ENCODE measurements at regions not wholly inside any gene's neighbourhood (a gene's known extent, or its start where the extent isn't known, plus 50 kb on each side); places are given as distances from the start of the nearest gene placed in this dataset.
"Not testable (repeated sequence)": the region's sequence is repeated elsewhere in the genome, so short reads cannot be mapped to it uniquely, and the experiment has no call there.

DNA sequence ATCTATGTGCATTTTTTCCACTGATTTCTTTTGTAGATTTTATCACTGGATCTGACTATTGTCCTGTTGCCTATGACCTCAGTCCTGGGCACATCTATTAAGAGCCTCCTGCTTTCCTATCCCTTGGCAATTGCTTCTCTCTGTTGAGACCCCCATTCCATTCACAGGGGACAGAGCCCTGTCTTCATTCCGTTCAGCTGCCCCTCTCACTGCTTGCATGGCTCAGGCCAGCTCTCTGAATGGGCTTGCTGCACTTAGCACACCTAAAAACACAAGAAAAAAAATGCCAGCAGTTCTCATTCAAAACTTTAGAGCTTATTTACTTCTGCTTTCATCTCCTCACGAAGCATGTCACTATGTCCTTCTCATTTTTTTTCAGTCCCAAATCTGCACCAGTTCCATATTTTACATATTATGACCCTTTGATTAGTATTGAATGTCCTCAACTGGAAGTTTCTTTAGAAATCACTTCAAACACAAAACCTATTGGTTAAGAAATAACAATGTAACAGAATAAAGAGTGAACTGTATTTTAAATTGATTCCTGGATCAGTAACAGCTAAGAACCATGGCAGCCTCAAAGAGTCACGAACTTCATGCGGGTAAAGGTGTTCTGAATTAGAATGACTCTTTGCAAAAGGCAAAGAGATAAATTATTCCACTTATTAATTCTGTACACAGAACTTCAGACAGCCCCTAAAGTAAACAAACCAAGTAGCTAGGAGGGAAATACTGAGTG is 616.5 kb downstream of the C6orf118 start:
- no peak for DNase-seq

DNA sequence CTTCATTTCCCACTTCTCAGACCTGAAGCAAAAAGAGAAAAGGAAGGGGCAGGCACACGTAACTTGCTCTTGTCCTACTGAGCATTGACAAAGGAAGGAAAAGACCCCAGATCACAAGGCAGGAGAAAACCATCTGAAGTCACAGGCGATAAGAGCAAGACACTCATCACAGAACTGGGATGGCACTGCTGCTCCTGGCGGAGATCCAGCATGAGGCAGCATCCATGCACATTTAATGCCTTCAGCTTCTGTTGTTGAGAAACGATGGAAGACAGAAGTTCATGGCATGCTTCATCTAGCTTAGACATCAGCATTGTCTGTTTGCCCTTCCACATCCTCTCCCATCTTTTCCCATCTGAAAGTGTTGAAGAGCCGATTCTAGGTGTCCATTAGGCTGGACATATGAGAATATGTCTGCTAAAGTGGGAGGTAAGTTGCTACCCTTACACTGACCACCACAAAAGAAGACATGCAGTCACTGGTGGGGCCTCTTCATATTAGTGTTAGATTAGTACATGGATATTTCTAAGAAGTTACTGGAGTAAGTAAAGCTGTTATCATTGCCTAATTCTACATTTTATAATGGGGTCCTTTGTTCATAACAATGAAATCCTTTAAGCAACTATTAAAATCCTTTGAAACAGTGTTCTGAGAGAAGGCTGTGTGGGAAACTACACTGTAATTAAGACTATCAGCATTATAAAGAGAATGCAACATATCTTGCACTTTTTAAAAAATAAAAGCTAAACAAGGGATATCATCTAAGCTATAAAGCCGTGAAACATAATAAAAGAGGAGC is 618.5 kb downstream of the C6orf118 start:
- DNase-seq, result no peak

DNA sequence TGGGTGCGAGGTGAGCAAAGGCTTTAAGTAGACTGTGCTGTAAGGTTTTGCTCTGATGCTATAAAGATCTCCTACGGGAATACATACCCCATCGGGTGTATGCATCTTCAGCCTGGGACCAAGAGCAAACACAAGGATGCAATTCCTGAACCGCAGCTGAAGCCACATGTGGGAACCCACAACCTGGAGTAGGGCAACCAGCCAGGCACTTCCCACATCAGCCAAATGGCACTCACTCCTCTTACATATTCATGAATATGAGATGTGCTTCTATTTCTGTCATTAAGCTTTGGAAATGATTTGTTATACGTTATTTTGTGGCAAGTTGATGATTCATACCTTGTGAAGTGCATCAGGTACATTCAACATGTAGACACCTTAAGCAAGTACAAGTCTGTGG is 619.2 kb downstream of the C6orf118 start:
- no peak for DNase-seq

DNA sequence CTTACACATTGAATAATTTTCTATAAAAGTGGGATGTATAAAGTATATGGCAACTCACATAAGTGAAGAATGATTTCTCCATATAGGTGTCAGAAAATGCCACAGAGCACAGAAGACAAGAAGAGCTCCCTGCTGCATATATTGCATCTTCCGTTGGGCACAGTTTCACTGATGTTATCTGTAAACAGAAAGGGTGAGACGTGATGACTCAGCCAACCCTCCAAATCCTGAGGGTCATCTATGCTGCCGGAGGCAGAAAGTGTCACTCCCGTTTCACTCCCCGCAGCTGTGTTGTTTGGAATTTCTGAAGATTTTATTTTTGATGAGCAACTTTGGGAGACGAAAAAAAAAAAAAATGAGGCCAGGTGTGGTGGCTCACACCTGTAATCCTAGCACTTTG is 644.1 kb downstream of the C6orf118 start:
- no peak for DNase-seq

DNA sequence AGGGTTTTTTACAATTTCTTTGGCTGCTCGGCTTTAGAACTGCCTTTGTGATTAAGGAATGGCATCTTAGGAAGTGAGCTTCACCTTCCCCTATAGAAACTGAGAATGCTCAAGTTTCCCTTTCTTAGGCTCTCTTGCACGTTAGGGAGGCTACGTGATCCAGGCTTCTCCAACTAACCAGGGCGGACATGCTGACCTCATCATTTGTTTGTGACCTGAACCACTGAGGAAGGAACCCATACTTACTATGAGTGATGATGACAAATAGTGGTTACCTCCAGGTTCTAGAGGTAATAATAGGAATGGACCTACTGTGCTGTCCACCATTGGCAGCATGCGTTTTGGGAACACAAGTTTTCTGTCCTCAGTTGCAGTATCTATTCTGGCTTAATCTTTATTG is 645.8 kb downstream of the C6orf118 start:
- DNase-seq, result no peak

DNA sequence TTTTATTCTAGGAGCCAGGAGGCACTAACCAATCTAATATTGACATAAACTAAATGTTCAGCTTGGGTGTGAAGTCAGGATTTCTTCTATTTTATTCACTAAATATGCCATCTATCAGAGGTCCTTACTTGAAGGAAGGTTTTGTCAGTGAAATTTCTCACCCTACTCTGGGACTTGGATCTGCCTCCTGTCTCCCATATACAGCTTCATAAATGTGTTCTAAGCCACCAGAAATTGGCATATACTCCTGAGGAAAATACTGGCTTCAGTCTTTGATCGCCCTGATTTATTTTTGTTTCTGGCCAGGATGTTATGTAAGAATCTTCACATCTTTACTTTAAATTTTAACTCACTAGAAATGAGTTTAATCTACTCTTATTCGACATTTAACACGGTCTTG is 647.7 kb downstream of the C6orf118 start:
- DNase-seq, result no peak

DNA sequence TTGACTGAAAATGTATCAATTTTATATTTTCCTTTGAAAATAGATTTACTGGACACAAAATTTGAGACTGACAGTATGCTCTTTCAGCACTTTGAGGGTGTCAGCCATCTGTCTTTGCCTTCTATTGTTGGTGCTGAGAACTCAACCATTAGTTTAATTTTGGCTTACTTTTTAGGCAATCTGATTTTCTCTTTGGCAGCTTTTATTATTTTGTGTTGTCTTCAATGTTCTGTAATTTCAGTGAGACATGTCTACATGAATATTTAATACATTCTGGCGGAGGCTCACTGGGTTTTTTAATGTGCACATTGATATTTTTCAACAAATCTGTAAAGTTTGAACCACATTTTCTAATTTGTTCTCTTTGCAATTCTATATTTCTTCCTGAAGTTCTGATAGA is 648.6 kb downstream of the C6orf118 start:
- no peak for DNase-seq

DNA sequence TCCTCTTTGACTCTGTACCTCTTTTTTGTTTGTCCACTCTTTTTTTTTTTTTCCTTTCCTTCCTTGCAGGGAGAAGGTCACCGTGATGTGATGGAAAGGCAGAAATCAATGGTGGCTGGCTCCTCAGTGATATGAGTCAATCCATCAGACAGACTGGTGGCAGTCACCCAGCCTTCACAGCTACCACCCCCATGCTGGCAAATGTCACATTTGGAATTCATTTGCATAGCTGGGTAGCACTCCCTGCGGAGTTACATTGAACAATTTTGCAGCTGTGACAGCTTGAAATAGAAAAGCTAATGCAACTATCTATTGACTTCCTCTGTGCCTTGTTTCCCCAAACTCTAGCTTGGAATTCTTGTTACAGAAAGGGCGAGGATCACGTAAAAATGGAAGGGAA is 668.4 kb downstream of the C6orf118 start:
- no peak for DNase-seq

DNA sequence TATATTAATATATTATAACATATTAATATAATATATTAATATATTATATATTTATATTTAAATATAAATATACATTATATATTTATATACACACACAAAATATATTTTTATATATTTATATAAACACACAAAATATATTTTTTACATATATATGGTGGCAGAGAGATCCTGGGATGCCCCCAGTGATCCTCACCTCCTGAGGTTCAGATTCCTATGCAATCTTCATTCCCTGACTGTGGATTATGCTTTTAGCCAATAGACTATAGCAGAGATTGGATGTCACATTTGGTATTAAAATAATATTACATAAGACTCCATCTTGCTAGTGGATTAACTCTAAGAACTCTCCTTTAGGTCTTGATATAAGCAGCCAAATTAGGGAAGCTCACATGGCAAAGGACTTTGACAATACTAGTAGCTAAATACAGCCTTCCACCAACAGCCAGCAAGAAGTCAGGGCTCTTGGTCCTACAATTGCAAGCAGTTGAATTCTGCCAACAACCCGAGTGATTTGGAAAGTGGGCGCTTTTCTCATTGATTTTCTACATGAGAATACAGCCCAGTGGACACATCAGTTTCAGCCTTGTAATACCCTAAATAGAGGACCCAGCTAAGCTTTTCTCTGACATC is 681.0 kb downstream of the C6orf118 start:
- DNase-seq, result no peak

DNA sequence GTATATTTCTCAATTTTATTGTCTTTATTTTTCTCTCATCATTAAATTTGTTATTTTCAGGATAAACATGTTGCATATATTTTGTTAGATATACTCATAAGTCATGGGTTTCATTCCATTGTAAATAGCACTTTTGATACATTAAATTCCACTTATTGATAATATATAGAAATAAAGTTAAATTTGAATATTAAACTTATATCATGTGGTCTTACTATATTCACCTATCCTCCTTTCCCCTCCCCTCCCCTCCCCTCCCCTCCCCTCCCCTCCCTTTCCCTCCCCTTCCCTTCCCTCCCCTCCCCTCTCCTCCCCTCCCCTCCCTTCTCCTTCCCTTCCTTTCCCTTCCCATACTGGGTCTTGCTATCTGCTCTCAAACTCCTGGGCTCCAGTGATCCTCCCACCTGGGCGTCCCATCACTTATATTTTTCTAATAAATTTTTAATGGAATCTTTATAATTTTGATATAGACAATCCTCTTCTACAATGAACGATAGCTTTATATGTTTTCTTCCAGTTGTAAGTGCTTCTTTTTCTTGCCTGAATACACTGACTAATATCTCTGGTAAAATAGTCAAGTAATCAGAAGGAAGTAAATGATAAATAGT is 692.4 kb downstream of the C6orf118 start:
- no peak for DNase-seq

DNA sequence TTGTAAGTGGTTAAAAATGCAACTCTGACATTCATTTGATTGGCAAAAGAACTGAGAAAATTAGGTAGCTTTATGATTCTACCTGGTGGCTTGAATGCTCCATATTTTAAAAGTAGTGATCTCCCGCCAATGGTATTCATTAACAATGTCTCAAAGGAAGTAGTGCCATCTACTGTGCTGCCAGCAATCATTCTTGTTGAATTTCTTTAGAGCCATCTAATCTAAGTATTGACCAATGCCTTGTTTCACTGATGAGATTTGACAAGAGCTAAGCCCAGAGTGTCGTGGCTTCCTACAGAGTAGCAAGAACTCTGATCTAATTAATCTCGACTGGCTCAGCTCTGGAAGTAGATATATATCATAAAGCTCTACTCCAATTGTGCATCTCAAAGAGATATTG is 696.7 kb downstream of the C6orf118 start:
- no peak for DNase-seq

DNA sequence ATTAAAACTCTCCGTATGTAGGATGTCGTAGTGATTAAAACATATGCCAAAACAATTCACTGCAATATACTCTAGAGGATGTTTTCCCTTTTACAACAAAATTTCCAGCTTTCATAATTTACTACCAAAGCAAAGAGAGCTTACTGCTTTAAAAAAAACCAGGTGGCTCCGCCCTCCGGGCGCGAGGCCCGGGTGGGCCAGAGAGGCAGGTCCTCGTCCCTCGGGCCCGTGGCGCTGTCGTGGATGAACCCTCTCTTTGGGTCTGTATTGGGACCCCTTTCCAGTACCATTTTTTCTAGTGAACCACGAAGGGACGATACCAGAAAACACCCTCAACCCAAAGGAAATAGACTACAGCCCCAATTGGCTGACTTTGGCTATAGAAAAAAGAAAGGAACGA is 698.5 kb downstream of the C6orf118 start:
- not testable (repeated sequence) for DNase-seq

DNA sequence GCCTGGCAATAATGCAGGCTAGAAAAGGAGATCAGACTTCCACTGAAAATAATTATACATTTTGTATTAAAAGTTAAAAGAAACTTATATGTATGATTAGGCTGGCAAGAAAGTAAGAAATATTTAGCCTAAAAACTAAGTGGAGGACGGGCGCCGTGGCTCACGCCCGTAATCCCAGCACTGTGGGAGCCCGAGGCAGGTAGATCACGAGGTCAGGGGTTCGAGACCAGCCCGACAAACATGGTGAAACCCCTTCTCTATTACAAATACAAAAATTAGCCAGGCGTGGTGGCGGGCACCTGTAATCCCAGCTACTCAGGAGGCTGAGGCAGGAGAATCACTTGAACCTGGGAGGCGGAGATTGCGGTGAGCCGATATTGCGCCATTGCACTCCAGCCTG is 707.0 kb downstream of the C6orf118 start:
- not testable (repeated sequence) for DNase-seq

DNA sequence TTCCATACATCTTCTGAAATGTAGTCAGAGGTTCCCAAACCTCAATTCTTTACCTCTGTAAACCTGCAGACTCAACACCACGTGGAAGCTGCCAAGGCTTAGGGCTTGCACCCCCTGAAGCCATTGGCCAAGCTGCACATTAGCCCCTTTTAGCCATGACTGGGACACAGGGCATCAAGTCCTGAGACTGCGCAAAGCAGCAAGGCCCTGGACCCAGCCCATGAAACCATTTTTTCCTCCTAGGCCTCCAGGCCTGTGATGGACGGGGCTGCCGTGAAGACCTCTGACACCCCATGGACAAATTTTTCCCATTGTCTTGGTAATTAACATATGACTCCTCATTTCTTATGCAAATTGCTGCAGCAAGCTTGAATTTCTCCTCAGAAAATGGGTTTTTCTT is 727.8 kb downstream of the C6orf118 start:
- DNase-seq, result no peak

DNA sequence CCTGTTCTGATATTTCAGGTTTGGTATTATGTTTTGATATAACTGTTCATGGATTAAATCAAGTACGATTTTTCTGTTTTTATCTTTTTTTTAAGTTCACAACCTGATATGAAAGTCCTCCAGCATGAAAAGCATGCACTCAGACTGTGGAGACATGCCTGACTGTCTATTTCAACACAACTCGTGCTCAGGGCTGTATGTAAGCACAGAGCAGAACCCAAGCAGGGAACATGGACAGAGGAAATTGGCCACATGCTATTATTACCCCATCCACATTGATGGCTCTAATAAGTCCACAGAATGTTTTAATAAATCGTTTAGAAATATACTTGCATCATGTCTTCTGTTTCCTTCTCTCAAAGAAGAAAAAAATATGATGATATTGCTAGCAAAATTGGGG is 730.4 kb downstream of the C6orf118 start:
- no peak for DNase-seq

DNA sequence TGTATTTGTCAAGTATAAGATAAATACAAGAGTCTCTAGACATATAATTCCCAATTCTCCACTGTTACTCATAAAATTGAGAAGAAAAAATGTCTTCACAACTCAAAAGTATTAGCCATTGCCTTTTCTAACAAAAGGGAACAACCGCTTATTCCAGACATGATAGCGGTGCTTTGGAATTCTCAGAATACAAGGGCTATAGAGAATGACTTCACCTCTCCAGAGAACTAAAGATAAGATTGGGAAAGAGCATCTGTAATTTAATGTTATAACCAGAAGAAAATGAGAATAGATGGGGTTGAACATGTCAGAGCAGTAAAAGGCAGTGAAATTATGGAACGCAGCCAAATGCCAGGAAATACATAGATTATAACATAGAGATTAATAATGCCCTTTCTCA is 730.8 kb downstream of the C6orf118 start:
- DNase-seq, result no peak

DNA sequence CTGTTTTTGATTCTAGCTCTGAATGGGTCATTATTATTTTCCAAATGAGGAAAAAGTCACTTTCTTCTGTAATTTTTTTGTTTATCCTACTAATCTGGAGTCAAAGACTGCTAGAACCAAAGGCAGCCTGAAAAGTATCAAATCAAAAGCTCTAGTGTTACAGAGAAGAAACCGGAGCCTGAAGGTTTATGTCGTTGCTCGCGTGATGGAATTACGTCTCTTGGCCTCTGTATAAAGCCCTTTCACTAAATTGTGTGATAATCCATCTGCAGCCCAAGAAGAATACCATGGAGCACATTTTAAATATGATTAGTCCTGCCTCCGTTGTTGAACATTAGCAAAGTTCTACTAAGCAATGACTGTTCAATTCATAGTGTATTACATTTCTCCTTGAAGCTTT is 738.6 kb downstream of the C6orf118 start:
- DNase-seq, result no peak

DNA sequence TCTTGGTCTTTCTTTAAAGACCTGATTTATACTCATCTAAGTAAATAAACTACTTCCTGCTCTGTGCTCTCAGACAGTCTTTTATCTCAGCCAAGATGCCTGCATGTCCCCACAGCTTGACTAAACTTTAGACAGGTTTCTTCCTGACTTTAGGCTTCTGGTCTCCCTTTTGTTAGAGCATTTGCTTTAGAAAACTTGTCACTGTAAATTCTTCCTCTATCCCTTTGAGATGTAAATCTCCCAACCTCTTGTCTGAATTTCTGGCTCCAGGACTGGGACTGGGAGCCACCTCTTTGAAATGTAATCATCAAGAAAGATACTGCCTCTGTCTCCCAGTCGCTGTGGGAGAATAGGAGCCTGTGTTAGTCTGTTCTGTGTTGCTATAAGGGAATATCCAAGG is 739.9 kb downstream of the C6orf118 start:
- no peak for DNase-seq

DNA sequence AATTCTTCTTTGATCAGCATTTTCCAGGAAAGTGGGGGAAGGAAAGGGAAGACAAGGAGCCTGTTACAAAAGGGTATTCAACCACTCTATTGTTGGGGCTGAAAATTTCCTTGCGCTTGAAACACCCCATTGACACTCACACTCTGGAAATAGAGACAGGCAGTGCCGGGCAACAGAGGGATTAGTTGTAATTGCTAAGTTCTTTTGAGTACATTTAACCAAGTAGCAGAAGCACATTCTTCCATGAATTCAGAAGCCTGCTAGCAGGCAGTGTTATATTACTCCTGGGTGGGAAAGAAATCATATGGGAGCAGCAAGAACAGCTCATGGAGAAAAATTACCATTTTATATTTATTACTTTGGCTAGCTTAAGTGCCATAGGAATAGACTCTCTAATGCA is 745.5 kb downstream of the C6orf118 start:
- no peak for DNase-seq

DNA sequence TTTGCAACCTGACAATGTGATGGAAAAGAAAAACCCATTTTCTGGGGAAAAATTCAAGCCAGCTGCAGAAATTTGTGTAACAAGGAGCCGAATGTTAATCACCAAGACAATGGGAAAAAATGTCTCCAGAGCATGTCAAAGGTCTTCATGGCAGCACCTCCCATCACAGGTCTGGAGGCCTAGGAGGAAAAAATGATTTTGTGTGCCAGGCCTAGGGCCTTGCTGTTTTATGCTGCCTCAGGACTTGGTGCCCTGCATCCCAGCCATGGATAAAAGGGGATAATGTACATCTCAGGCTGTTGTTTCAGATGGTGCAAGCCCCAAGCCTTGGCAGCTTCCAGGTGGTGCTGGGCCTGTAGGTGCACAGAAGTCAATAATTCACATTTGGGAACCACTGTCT is 747.7 kb downstream of the C6orf118 start:
- no peak for DNase-seq

DNA sequence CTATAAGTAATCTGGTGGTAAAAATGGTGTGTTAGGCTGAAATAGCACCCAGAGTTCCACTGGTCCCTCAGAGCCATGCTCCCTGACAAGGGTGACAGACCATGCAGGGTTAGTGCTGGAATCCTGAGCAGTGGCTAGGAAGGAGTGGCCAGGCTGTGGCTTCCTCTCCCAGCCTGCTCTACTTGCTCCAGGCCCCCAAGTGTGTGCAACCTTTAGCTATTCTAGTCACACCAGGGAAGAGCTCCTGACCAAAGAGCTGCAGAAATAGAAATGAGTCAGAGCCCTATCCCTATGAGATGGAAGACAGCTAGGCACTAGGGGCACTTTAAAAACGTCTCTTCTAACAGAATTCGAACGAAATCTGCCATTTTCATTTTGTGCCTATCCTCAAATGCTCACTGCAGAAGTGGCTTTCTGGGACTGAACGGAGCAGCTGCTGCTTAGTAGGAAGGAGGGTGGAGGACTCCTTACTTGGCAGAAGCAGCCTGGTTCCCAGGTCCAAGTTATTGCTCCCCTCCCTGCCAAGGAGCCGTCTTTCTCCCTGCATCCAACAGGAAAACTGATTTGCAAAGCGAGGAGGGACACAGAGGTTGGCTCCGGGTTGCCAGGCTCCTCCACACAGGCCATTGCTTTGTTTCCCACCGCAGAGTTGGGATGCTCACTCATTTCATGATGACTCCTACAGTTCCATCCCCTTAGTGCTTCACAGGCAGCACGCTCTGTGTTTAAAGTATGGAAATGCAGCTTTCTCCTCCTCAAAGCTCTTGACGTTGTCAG is 754.5 kb downstream of the C6orf118 start:
- DNase-seq, result no peak

DNA sequence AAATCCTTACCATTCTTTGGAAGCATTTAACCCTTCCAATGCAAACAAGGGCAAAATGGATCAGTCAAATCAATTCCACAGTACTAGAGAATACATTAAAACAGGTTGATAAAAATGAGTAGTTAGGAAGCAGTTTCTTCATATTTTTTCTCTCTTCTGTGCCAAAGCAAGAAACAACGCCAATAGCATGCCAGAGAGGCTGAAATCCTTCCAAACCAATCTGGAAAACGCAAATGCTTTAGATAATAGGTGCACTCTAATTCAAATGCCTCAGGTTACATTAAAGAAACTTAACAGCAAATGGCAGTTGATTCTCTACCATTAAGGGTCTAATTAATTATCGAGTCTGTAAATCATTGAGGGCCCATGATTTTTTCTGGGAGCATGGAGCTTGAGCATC is 755.2 kb downstream of the C6orf118 start:
- DNase-seq, result no peak

DNA sequence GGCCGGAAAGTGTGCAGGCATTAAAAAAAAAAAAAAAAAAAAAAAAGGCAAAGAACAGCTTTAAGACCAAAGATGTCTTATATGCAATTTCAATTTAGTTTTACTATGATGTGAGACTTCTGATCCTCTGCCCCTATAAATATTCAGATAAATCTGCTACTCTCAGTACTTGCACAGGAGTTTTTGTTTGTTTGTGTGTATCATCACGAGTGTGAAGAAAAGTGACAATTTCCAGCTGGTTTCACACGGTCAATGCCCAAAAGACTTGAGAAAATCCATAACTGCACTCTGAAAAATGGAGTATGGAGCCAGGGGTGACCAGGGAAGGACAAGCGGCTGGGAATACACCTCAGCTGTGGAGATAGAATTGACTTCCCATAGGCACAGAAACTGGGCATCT is 757.7 kb downstream of the C6orf118 start:
- no peak for DNase-seq
